HG03097 (cell line): ENCODE measurements at regions not wholly inside any gene's neighbourhood (a gene's known extent, or its start where the extent isn't known, plus 50 kb on each side); places are given as distances from the start of the nearest gene placed in this dataset.
"Not testable (repeated sequence)": the region's sequence is repeated elsewhere in the genome, so short reads cannot be mapped to it uniquely, and the experiment has no call there.

Experiments used
- ATAC-seq: cut with Tn5 transposase; IDR thresholded peaks from one replicate; pipeline ENCODE4 v1.9.1; 2021; ENCODE audit not compliant: unreplicated experiment, low FRiP score

GRCh38 chr20:61067221-61067620 is 184.8 kb upstream of the CDH4 start:
- no peak for ATAC-seq

- ATAC-seq, result no peak
Measured at GRCh38 chr20:61072398-61072797, 179.7 kb upstream of the CDH4 start.

GRCh38 chr20:61073376-61073775 is 178.7 kb upstream of the CDH4 start:
- no peak for ATAC-seq

GRCh38 chr20:61082720-61083119 is 169.3 kb upstream of the CDH4 start:
- ATAC-seq, result no peak

GRCh38 chr20:61083431-61083830 is 168.6 kb upstream of the CDH4 start:
- no peak for ATAC-seq

- no peak for ATAC-seq
Measured at GRCh38 chr20:61086031-61086430, 166.0 kb upstream of the CDH4 start.

GRCh38 chr20:61090541-61090940 is 161.5 kb upstream of the CDH4 start:
- no peak for ATAC-seq

- no peak for ATAC-seq
Measured at GRCh38 chr20:61092251-61092650, 159.8 kb upstream of the CDH4 start.

GRCh38 chr20:61094581-61094980 is 157.5 kb upstream of the CDH4 start:
- ATAC-seq, result no peak

- ATAC-seq, result no peak
Measured at GRCh38 chr20:61096463-61096862, 155.6 kb upstream of the CDH4 start.

GRCh38 chr20:61099806-61100205 is 152.3 kb upstream of the CDH4 start:
- no peak for ATAC-seq

- no peak for ATAC-seq
Measured at GRCh38 chr20:61100489-61100888, 151.6 kb upstream of the CDH4 start.

GRCh38 chr20:61101321-61101720 is 150.7 kb upstream of the CDH4 start:
- not testable (repeated sequence) for ATAC-seq

GRCh38 chr20:61104232-61104631 is 147.8 kb upstream of the CDH4 start:
- no peak for ATAC-seq

GRCh38 chr20:61105395-61105794 is 146.7 kb upstream of the CDH4 start:
- no peak for ATAC-seq

- no peak for ATAC-seq
Measured at GRCh38 chr20:61106438-61106837, 145.6 kb upstream of the CDH4 start.

GRCh38 chr20:61109221-61109805 is 142.7 kb upstream of the CDH4 start:
- no peak for ATAC-seq

- no peak for ATAC-seq
Measured at GRCh38 chr20:61112515-61112914, 139.5 kb upstream of the CDH4 start.

GRCh38 chr20:61113731-61114130 is 138.3 kb upstream of the CDH4 start:
- no peak for ATAC-seq

GRCh38 chr20:61114493-61115175 is 137.4 kb upstream of the CDH4 start:
- no peak for ATAC-seq

- ATAC-seq, result no peak
Measured at GRCh38 chr20:61115364-61116065, 136.5 kb upstream of the CDH4 start.

GRCh38 chr20:61117725-61118124 is 134.3 kb upstream of the CDH4 start:
- no peak for ATAC-seq
